ENCODE measurements at regions not wholly inside any gene's neighbourhood (a gene's known extent, or its start where the extent isn't known, plus 50 kb on each side); places are given as distances from the start of the nearest gene placed in this dataset.

DNA sequence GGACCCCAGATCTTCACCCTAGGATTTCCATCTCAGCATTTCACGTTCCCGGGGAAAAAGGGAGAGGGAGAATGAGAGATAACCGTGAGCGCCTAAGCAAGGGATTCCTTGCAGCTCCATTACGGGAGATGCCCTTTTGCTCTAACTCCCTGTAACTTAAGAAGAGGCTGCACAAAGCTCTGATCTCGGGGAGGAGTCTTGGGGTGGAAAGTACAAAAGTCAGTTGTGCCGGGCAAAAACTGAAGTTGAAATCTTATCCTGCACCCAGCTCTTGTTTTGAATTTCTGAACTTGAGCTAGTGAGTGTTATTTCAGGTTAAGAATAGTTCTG lies 256.4 kb upstream of the SOX21 start:
- no peaks in the 10 kb centered on the region for H3K4me1 Mint-ChIP-seq
- 28% methylated on average over 7 of the region's 7 CpGs for WGBS (ENCODE audit: insufficient coverage)
- H3K36me3 ChIP-seq (ENCODE audit: control insufficient read depth, insufficient read depth, low read length): no peaks in the 10 kb centered on the region
- peaks cover 23% of the 10 kb centered on the region for H3K27me3 ChIP-seq (ENCODE audit: control insufficient read depth, insufficient read depth, low read length)
- intact Hi-C loops (cut with micrococcal nuclease): no loop called here
- H3K4me3 ChIP-seq (ENCODE audit: low read length): no peak overlapping the region
- no peaks in the 10 kb centered on the region for H3K9me3 ChIP-seq (ENCODE audit: control insufficient read depth, insufficient read depth, low read length)
- DNase-seq (no peak), ATAC-seq (no peak)
- no peaks in the 10 kb centered on the region for H3K36me3 Mint-ChIP-seq
- H3K27ac ChIP-seq (ENCODE audit: low read length): no peak overlapping the region
- TF ChIP-seq, protein P1, sequence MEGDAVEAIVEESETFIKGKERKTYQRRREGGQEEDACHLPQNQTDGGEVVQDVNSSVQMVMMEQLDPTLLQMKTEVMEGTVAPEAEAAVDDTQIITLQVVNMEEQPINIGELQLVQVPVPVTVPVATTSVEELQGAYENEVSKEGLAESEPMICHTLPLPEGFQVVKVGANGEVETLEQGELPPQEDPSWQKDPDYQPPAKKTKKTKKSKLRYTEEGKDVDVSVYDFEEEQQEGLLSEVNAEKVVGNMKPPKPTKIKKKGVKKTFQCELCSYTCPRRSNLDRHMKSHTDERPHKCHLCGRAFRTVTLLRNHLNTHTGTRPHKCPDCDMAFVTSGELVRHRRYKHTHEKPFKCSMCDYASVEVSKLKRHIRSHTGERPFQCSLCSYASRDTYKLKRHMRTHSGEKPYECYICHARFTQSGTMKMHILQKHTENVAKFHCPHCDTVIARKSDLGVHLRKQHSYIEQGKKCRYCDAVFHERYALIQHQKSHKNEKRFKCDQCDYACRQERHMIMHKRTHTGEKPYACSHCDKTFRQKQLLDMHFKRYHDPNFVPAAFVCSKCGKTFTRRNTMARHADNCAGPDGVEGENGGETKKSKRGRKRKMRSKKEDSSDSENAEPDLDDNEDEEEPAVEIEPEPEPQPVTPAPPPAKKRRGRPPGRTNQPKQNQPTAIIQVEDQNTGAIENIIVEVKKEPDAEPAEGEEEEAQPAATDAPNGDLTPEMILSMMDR (IDR thresholded peaks at IDR 0.05): no peak
- no peak overlapping the region for H3K27ac Mint-ChIP-seq
- H3K9me3 Mint-ChIP-seq: no peaks in the 10 kb centered on the region
- no peaks in the 10 kb centered on the region for H3K4me1 ChIP-seq (ENCODE audit: control insufficient read depth, insufficient read depth, low read length)
- H3K27me3 Mint-ChIP-seq (ENCODE audit: low read depth in 2 of 2): peaks cover 28 to 59% of the 10 kb centered on the region in 2 donors
- no peak overlapping the region for H3K4me3 Mint-ChIP-seq

DNA sequence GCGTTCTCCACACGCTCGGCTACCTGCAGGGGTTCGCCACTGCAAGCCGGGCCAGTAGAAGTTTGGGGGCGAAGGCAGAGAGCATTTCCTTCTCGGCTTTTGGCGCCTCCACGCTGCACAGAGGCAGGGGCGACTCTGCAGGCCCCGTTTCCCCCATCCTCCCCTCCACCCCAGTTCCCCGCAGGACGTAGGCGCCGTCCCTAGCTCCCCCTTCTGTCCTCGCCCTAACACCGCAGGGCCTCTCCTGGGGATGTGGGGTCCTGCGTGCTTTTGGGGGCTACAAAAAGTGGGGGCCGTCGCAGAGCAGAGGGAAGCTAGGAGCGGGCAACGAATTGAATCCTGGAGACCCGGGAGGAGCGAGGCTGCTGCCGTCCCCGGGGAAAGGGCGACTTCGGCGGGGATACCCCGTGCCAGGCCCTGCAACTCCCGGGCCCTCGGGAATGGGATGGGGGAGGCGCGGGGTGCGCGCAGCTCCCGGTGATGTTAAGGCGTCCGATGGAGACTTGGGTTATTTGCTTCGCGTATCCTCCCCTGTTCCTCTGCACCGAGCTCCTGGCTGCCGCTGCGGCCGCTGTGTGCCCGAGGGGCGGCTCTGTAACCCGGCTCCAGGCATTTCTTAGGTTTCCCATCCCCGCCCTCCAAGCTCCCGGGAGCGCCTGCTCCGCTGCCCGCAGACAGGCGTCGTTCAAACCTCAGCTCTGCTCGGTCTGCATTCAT lies 255.9 kb upstream of the SOX21 start:
- no peak overlapping the region for H3K4me3 Mint-ChIP-seq
- H3K27me3 ChIP-seq (ENCODE audit: control insufficient read depth, insufficient read depth, low read length): peaks cover 23% of the 10 kb centered on the region
- H3K4me1 ChIP-seq (ENCODE audit: control insufficient read depth, insufficient read depth, low read length): no peaks in the 10 kb centered on the region
- H3K27me3 Mint-ChIP-seq (ENCODE audit: low read depth in 2 of 2): peaks cover 28 to 59% of the 10 kb centered on the region in 2 donors
- no peaks in the 10 kb centered on the region for H3K9me3 Mint-ChIP-seq
- intact Hi-C loops (cut with micrococcal nuclease): no loop called here
- H3K27ac ChIP-seq (ENCODE audit: low read length): no peak overlapping the region
- 2% methylated on average over 56 of the region's 56 CpGs for WGBS (ENCODE audit: insufficient coverage)
- H3K36me3 Mint-ChIP-seq: no peaks in the 10 kb centered on the region
- ATAC-seq (no peak), DNase-seq (no peak)
- H3K4me3 ChIP-seq (ENCODE audit: low read length): no peak overlapping the region
- no peaks in the 10 kb centered on the region for H3K9me3 ChIP-seq (ENCODE audit: control insufficient read depth, insufficient read depth, low read length)
- TF ChIP-seq, protein P1 (IDR thresholded peaks at IDR 0.05): no peak
- H3K27ac Mint-ChIP-seq: no peak overlapping the region
- H3K4me1 Mint-ChIP-seq: no peaks in the 10 kb centered on the region
- no peaks in the 10 kb centered on the region for H3K36me3 ChIP-seq (ENCODE audit: control insufficient read depth, insufficient read depth, low read length)

DNA sequence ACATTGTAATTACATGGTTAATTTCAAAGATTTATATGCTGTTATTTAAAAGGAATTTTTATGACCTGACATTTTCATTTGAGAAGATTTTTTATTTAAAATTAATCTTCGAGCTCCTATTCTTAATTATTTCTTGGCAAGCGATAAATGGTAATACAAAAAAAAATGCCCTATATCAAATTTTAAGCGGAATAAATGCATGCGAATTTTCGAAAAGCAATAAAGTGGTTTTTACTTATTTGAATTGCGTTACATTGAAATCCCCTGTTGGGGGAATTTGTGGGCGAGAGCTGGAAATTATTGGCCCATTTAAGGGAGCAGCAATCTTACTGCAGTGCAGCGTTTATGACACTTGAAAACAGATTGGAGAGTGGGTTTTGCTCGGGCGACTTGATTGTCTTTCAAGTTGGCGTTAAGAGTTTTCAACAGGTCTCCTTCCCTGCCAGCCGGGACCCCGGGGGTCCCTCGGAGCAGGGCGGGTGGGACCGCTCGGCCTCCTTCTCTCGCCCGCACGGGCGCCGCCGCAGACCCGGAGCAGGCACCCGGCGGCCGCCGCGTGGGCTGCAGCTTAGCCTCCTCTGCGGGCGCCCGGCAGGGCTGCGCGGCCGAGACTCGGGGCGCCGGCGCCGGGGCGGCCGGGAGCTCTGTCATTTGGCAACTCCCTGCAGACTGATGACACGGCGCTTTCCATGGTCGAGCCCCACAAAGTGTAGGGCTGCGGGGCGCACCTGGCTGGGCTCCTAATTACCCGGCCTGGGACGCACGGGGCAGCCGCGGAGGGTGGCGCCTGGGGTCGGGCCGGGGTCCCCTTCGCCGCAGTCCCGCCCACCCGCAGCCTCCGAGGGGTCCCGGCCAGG lies 255.1 kb upstream of the SOX21 start:
- Histone ChIP-seq H3K4me3 (ENCODE audit: low read length) (no peak overlapping the region), H3K27me3 (ENCODE audit: control insufficient read depth, insufficient read depth, low read length) (peaks cover 23% of the 10 kb centered on the region), H3K4me1 (ENCODE audit: control insufficient read depth, insufficient read depth, low read length) (no peaks in the 10 kb centered on the region), H3K9me3 (ENCODE audit: control insufficient read depth, insufficient read depth, low read length) (no peaks in the 10 kb centered on the region), H3K36me3 (ENCODE audit: control insufficient read depth, insufficient read depth, low read length) (no peaks in the 10 kb centered on the region), H3K27ac (ENCODE audit: low read length) (no peak overlapping the region)
- Mint-ChIP-seq H3K9me3 (no peaks in the 10 kb centered on the region), H3K4me3 (no peak overlapping the region), H3K27ac (no peak overlapping the region), H3K4me1 (no peaks in the 10 kb centered on the region), H3K36me3 (no peaks in the 10 kb centered on the region), H3K27me3 (ENCODE audit: low read depth in 2 of 2) (peaks cover 28 to 59% of the 10 kb centered on the region in 2 donors)
- DNase-seq (no peak), ATAC-seq (no peak)
- WGBS (ENCODE audit: insufficient coverage): 2% methylated on average over 59 of the region's 61 CpGs
- TF ChIP-seq, protein P1 (IDR thresholded peaks at IDR 0.05): no peak
- intact Hi-C loops (cut with micrococcal nuclease): no loop called here

Data from natural killer cell (primary cell).